Gastrocnemius medialis (tissue), 4 donors: ENCODE measurements at regions not wholly inside any gene's neighbourhood (a gene's known extent, or its start where the extent isn't known, plus 50 kb on each side); places are given as distances from the start of the nearest gene placed in this dataset.

Source experiments
- ATAC-seq, 2 donors: fragments of 150-250 bp; one replicate each; pipeline ENCODE4 v1.9.1; 2016
- DNase-seq, 2 donors: peaks; one replicate each; pipeline ENCODE4 v3.0.0-alpha.2; 2019
- H3K27ac ChIP-seq, 4 donors: fragments of 200-600 bp; sonication (generic); 1 replicate in 1 of 4; 2 replicates in 3 of 4; pipeline ENCODE4 v1.5.1; 2016 to 2018; ENCODE audit warnings: mild to moderate bottlenecking in 2 of 4, moderate library complexity in 1 of 4
- H3K27me3 ChIP-seq, 3 donors: fragments of 200-600 bp; sonication (generic) in 2 of 3; 1 replicate in 1 of 3; 2 replicates in 2 of 3; pipeline versions ENCODE4 v1.5.1 to v1.6.0; 2016 to 2019; ENCODE audit warnings: mild to moderate bottlenecking in 1 of 3, moderate library complexity in 1 of 3
- H3K36me3 ChIP-seq, 2 donors: fragments of 200-600 bp; sonication (generic) in 1 of 2; one replicate each; pipeline ENCODE4 v1.5.1; 2017 to 2018
- H3K4me1 ChIP-seq, 2 donors: fragments of 200-600 bp; sonication (generic) in 1 of 2; one replicate each; pipeline ENCODE4 v1.5.1; 2016 to 2017; ENCODE audit warnings: mild to moderate bottlenecking in 2 of 2
- H3K4me3 ChIP-seq, 4 donors: fragments of 200-600 bp; sonication (generic) in 3 of 4; 1 replicate in 1 of 4; 2 replicates in 3 of 4; pipeline ENCODE4 v1.5.1; 2016 to 2019; ENCODE audit warnings: mild to moderate bottlenecking in 2 of 4
- H3K9me3 ChIP-seq, 3 donors: fragments of 200-600 bp; sonication (generic) in 2 of 3; 1 replicate in 1 of 3; 2 replicates in 2 of 3; pipeline ENCODE4 v1.5.1; 2016 to 2019
- POLR2A ChIP-seq, 2 donors: fragments of 450-650 bp; IDR thresholded peaks; one replicate each; pipeline ENCODE4 v1.6.1; 2017; ENCODE audit warnings: antibody characterized with exemption in 2 of 2, mild to moderate bottlenecking in 2 of 2, moderate library complexity in 2 of 2
- in situ Hi-C, 4 donors: fragments of 200-750 bp; cut with MboI; loops; one replicate each; pipeline versions ENCODE4 v1.15.0 to v1.8.0; 2017; ENCODE audit warnings: low sequenced_read_pairs in 4 of 4
- intact Hi-C: fragments of 100-400 bp; cut with DNase I; formaldehyde crosslinking; loops from one replicate; pipeline ENCODE4 v1.15.1; 2023; ENCODE audit warnings: low total_unique reads
- TF ChIP-seq, protein P1 (sequence below), 5 experiments: fragments of 450-650 bp in 3 of 5; fragments of 200-600 bp in 2 of 5; sonication (generic) in 2 of 5; IDR thresholded peaks in 4 of 5; conservative IDR thresholded peaks in 1 of 5; 1 replicate in 4 of 5; 2 replicates in 1 of 5; pipeline ENCODE4 v1.5.1; 2016 to 2019; ENCODE audit warnings: antibody characterized with exemption in 5 of 5, mild to moderate bottlenecking in 3 of 5, moderate library complexity in 3 of 5

DNA sequence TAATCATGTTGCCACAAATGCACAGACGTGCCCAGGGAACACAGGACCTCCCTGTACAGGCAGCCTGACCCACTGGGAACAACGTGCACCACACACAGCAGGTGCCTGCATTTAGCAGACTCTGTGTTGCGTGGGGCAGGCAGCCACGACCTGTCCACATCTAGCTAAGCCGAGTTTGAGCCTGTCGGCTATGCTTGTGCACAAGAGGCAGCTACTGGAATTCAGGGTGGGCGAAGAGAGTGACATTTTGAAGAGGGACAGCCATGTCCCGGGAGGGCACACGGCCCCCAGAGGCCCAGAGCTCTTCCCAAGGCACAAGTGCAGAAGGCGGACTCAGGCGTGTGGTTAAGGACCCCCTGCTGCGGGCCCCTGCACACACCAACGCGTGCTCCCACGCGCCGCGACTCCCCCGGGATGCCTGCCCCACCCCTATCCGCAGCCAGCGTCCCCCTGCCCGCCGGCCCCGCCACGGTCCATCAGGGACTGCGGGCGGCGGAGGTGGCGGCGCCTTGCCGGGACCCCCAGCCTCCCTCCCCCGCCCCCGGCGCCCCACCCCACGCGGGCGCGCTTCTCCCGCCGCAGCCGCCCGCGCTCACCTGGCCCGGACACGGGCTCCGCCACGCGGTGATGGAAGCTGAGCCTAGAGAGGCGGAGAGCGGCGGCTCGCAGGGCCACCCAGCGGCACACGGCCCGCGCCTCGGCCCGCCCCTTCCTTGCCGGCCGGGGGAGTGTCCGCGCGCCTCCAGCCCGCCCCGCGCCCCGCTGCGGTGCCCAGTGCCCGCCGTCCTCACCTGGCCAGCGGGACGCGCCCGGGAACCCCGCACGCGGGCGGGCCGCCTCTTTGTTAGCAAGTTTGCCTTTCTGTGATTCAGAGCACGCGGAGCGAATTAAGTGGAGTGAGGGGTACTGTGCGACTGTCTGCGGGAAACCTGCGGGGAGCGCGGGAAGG is 125.3 kb upstream of the PRMT8 start:
- intact Hi-C loops = no loop called here
- Histone ChIP-seq H3K36me3 (no peaks in the 10 kb centered on the region), H3K27me3 (peaks cover 21 to 32% (median 24%) of the 10 kb centered on the region in 3 donors), H3K4me1 (no peaks in the 10 kb centered on the region), H3K4me3 (peak overlapping the region in 2 of 4 donors; percentile 13 to 21), H3K27ac (no peak overlapping the region), H3K9me3 (no peaks in the 10 kb centered on the region)
- in situ Hi-C loops = no loop called here
- DNase-seq = no peak
- TF ChIP-seq POLR2A (IDR thresholded peaks at IDR 0.05) = no peak
- TF ChIP-seq, protein P1, sequence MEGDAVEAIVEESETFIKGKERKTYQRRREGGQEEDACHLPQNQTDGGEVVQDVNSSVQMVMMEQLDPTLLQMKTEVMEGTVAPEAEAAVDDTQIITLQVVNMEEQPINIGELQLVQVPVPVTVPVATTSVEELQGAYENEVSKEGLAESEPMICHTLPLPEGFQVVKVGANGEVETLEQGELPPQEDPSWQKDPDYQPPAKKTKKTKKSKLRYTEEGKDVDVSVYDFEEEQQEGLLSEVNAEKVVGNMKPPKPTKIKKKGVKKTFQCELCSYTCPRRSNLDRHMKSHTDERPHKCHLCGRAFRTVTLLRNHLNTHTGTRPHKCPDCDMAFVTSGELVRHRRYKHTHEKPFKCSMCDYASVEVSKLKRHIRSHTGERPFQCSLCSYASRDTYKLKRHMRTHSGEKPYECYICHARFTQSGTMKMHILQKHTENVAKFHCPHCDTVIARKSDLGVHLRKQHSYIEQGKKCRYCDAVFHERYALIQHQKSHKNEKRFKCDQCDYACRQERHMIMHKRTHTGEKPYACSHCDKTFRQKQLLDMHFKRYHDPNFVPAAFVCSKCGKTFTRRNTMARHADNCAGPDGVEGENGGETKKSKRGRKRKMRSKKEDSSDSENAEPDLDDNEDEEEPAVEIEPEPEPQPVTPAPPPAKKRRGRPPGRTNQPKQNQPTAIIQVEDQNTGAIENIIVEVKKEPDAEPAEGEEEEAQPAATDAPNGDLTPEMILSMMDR (IDR thresholded peaks at IDR 0.05 in 4 of 5, conservative IDR thresholded peaks at IDR 0.05 in 1 of 5) = no peak
- no peak for ATAC-seq

GRCh38 chr12:3366451-3367110 is 124.4 kb upstream of the PRMT8 start:
- Histone ChIP-seq H3K9me3 (no peaks in the 10 kb centered on the region), H3K4me3 (peak overlapping the region in 1 of 4 donors; percentile 13), H3K27ac (no peak overlapping the region), H3K27me3 (peaks cover 21 to 32% (median 24%) of the 10 kb centered on the region in 3 donors), H3K4me1 (no peaks in the 10 kb centered on the region), H3K36me3 (no peaks in the 10 kb centered on the region)
- DNase-seq (no peak), ATAC-seq (no peak)
- TF ChIP-seq, protein P1 (IDR thresholded peaks at IDR 0.05 in 4 of 5, conservative IDR thresholded peaks at IDR 0.05 in 1 of 5) = no peak
- no peak for TF ChIP-seq POLR2A (IDR thresholded peaks at IDR 0.05)
- in situ Hi-C loops = no loop called here
- intact Hi-C loops = no loop called here

DNA sequence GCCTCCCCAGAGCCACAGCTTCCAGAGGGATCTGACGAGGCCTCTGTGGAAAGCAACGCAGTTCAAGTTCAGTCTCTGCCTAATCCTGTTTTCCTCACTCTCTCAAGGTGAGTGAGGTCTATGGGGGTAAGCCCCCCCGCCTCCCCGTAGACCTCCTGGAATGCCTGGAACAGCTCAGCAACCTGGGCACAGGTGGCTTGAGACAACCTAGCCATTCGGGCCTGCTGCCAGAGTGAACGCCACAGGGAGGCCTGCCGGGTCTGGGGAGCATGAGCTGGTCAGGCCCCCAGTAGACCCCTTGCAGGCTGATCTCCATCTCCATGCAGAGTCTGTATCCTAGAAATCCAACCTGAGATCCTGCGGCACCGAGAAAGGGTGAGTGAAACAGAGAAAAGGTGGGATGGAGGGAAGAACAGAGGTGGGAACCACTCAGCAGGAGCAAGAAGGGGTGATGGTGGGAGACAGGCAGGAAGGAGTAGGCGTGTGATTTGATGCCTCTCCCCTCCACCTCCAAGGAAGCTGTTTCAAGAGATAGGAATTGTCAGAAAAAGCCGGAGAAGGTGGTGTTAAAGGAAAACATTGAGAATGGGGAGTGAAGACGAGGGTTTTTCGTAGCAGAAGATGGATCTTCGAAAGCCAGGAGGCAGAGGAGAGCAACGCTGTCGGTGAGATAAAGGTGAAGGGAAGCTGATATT is 123.1 kb upstream of the PRMT8 start:
- ATAC-seq = no peak
- in situ Hi-C loops (no loop called here), intact Hi-C loops (no loop called here)
- no peaks in the 10 kb centered on the region for H3K4me1 ChIP-seq
- no peak overlapping the region for H3K4me3 ChIP-seq
- H3K9me3 ChIP-seq = no peaks in the 10 kb centered on the region
- DNase-seq = no peak
- TF ChIP-seq, protein P1 (IDR thresholded peaks at IDR 0.05 in 4 of 5, conservative IDR thresholded peaks at IDR 0.05 in 1 of 5) = no peak
- no peak for TF ChIP-seq POLR2A (IDR thresholded peaks at IDR 0.05)
- no peak overlapping the region for H3K27ac ChIP-seq
- peaks cover 21 to 32% (median 24%) of the 10 kb centered on the region in 3 donors for H3K27me3 ChIP-seq
- no peaks in the 10 kb centered on the region for H3K36me3 ChIP-seq

GRCh38 chr12:3371018-3371417 is 120.0 kb upstream of the PRMT8 start:
- no peak overlapping the region for H3K4me3 ChIP-seq
- DNase-seq (no peak), ATAC-seq (no peak)
- TF ChIP-seq POLR2A (IDR thresholded peaks at IDR 0.05) = no peak
- TF ChIP-seq, protein P1 (IDR thresholded peaks at IDR 0.05 in 4 of 5, conservative IDR thresholded peaks at IDR 0.05 in 1 of 5) = no peak
- no peaks in the 10 kb centered on the region for H3K36me3 ChIP-seq
- H3K4me1 ChIP-seq = no peaks in the 10 kb centered on the region
- peaks cover 8 to 11% (median 8%) of the 10 kb centered on the region in 3 donors for H3K27me3 ChIP-seq
- no peak overlapping the region for H3K27ac ChIP-seq
- no peaks in the 10 kb centered on the region for H3K9me3 ChIP-seq
- in situ Hi-C loops (no loop called here), intact Hi-C loops (no loop called here)
